ENCODE measurements at regions not wholly inside any gene's neighbourhood (a gene's known extent, or its start where the extent isn't known, plus 50 kb on each side); places are given as distances from the start of the nearest gene placed in this dataset.

DNA sequence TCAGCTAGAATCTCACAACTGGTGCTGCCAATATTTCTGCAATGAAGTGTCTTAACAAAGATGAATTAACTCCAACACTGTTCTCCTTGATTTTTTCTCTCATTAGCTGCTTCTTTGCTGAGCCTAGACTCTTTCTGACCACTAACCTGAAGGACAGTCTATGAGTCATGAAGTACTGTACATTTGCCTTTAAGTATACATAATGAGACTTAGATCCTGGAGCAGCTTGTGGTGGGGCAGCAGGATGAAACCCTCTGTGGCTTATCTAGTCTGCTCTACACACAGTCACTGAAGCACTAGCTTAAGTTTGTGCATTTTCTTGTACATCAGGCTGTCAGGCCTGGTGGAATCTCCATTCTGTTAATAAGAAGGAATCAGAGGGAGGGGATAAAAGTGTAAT, 307.4 kb upstream of the SMIM31 start:
- peaks cover 4% of the 10 kb centered on the region for H3K4me1 Mint-ChIP-seq (ENCODE audit: low read depth)
- no peak for DNase-seq (ENCODE audit: low spot score, unreplicated experiment)
- no peaks in the 10 kb centered on the region for H3K36me3 Mint-ChIP-seq (ENCODE audit: insufficient read depth)
- H3K4me3 Mint-ChIP-seq (ENCODE audit: low read depth): no peak overlapping the region
- TF ChIP-seq, protein P1, sequence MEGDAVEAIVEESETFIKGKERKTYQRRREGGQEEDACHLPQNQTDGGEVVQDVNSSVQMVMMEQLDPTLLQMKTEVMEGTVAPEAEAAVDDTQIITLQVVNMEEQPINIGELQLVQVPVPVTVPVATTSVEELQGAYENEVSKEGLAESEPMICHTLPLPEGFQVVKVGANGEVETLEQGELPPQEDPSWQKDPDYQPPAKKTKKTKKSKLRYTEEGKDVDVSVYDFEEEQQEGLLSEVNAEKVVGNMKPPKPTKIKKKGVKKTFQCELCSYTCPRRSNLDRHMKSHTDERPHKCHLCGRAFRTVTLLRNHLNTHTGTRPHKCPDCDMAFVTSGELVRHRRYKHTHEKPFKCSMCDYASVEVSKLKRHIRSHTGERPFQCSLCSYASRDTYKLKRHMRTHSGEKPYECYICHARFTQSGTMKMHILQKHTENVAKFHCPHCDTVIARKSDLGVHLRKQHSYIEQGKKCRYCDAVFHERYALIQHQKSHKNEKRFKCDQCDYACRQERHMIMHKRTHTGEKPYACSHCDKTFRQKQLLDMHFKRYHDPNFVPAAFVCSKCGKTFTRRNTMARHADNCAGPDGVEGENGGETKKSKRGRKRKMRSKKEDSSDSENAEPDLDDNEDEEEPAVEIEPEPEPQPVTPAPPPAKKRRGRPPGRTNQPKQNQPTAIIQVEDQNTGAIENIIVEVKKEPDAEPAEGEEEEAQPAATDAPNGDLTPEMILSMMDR (IDR thresholded peaks at IDR 0.05; ENCODE audit: unreplicated experiment): no peak
- H3K27me3 Mint-ChIP-seq: no peaks in the 10 kb centered on the region
- H3K9me3 Mint-ChIP-seq (ENCODE audit: low read depth): no peaks in the 10 kb centered on the region
- no peak overlapping the region for H3K27ac Mint-ChIP-seq

- no peak overlapping the region for H3K27ac Mint-ChIP-seq
- H3K36me3 Mint-ChIP-seq (ENCODE audit: insufficient read depth): no peaks in the 10 kb centered on the region
- H3K4me1 Mint-ChIP-seq (ENCODE audit: low read depth): no peaks in the 10 kb centered on the region
- TF ChIP-seq, protein P1 (IDR thresholded peaks at IDR 0.05; ENCODE audit: unreplicated experiment): no peak
- no peak for DNase-seq (ENCODE audit: low spot score, unreplicated experiment)
- peaks cover 1% of the 10 kb centered on the region for H3K9me3 Mint-ChIP-seq (ENCODE audit: low read depth)
- H3K4me3 Mint-ChIP-seq (ENCODE audit: low read depth): no peak overlapping the region
- no peaks in the 10 kb centered on the region for H3K27me3 Mint-ChIP-seq
Observed at GRCh38 chr4:164461901-164462300, 292.0 kb upstream of the SMIM31 start.

DNA sequence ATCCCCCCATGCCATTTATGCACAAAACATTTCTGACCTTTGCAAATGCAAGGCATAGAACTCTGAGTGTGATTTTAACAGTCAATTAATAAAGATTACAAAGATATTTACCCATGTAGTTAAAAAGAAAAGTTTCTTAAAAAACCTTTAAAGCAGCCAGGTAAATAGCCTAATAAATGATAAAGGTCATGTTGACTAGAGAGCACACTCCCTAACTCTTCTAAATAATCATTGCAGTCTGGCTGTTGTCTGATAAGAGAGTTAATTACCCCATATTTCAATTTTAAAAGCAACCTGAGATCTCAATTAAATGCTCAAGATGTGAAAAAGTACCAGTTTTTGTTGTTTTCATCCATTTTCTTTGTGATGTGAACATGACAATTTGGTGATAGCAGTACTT, 291.5 kb upstream of the SMIM31 start:
- DNase-seq (ENCODE audit: low spot score, unreplicated experiment): no peak
- TF ChIP-seq, protein P1 (IDR thresholded peaks at IDR 0.05; ENCODE audit: unreplicated experiment): no peak
- Mint-ChIP-seq H3K36me3 (ENCODE audit: insufficient read depth) (no peaks in the 10 kb centered on the region), H3K9me3 (ENCODE audit: low read depth) (no peaks in the 10 kb centered on the region), H3K4me1 (ENCODE audit: low read depth) (no peaks in the 10 kb centered on the region), H3K27me3 (no peaks in the 10 kb centered on the region), H3K4me3 (ENCODE audit: low read depth) (no peak overlapping the region), H3K27ac (no peak overlapping the region)

DNA sequence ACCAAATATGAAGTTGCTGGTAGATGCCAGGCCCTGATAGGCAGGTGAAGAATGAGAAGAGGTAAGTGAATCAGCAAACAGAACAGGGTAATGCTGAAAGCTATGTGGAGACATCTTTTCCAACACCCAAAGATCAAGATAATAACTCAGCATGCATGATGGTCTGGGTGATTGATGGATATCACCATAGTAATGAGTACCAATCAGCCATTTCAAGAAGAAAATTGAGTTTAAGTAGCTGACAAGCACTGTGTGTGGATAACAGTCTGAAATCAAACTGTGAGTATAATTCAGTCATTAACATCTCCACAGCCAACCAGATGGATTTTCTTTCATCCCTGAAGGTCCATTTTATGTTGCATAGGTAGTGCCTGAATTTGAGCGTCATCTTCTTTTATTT, 289.6 kb upstream of the SMIM31 start:
- Mint-ChIP-seq H3K27ac (no peak overlapping the region), H3K9me3 (ENCODE audit: low read depth) (no peaks in the 10 kb centered on the region), H3K4me1 (ENCODE audit: low read depth) (no peaks in the 10 kb centered on the region)

DNA sequence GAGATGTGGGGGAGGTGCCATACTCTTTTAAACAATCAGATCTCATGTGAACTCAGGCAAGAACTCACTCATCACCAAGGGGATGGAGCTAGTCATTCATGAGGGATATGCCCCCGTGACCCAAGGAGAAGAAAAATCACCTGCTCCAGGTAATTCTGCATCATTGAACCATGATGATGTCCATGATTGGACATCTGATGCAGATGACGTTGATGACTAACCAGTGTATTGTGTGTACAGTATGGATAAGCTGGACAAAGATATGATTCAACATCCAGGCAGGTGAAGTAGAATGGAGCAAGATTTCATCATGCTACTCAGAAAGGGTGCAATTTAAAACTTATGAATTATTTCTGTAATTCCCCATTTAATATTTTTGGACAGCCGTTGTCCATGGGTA, 286.4 kb upstream of the SMIM31 start:
- Mint-ChIP-seq H3K27ac (no peak overlapping the region), H3K4me3 (ENCODE audit: low read depth) (no peak overlapping the region), H3K36me3 (ENCODE audit: insufficient read depth) (no peaks in the 10 kb centered on the region), H3K27me3 (no peaks in the 10 kb centered on the region), H3K4me1 (ENCODE audit: low read depth) (no peaks in the 10 kb centered on the region), H3K9me3 (ENCODE audit: low read depth) (no peaks in the 10 kb centered on the region)
- TF ChIP-seq, protein P1 (IDR thresholded peaks at IDR 0.05; ENCODE audit: unreplicated experiment): no peak
- no peak for DNase-seq (ENCODE audit: low spot score, unreplicated experiment)

More for the DNA sequence above, 289.6 kb upstream of the SMIM31 start:
- TF ChIP-seq, protein P1 (IDR thresholded peaks at IDR 0.05; ENCODE audit: unreplicated experiment): no peak
- no peak for DNase-seq (ENCODE audit: low spot score, unreplicated experiment)
- Mint-ChIP-seq H3K4me3 (ENCODE audit: low read depth) (no peak overlapping the region), H3K36me3 (ENCODE audit: insufficient read depth) (no peaks in the 10 kb centered on the region), H3K27me3 (no peaks in the 10 kb centered on the region)
